HS-27A (cell line): ENCODE measurements at regions not wholly inside any gene's neighbourhood (a gene's known extent, or its start where the extent isn't known, plus 50 kb on each side); places are given as distances from the start of the nearest gene placed in this dataset.

Source experiments
- DNase-seq: peaks from one replicate; pipeline ENCODE4 v3.0.0-alpha.2; 2012; ENCODE audit warnings: low read depth, missing footprints

DNA sequence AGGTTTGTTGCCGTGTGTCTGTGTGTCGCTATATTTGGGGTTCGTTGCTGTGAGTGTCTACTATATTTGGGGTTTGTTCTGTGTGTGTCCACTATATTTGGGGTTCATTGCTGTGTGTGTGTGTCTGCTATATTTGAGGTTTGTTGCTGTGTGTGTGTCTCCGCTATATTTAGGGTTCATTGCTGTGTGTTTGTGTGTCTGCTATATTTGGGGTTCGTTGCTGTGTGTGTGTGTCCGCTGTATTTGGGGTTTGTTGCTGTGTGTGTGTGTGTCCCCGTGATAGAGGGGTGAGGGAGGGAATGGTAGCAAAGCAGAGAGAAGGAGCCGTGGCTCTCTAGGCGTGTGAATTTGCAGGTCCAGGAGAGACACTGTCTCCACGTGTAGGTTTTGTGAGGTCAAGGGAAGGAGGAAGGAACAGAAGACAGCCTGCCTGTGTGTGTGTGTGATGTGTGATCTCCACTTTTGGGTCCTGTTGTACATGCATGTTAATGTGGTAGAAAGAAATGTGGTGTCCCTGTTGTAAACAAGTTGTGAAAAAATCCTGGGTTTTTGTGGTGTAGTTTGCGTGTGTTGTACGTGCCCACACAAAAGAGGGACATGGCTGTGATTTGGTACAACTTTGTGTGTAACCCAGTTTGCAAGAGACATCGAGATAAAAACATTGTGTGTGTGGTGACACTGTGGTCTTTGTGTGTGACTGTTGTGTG is 56.3 kb upstream of the ECE1 start:
- no peak for DNase-seq

DNA sequence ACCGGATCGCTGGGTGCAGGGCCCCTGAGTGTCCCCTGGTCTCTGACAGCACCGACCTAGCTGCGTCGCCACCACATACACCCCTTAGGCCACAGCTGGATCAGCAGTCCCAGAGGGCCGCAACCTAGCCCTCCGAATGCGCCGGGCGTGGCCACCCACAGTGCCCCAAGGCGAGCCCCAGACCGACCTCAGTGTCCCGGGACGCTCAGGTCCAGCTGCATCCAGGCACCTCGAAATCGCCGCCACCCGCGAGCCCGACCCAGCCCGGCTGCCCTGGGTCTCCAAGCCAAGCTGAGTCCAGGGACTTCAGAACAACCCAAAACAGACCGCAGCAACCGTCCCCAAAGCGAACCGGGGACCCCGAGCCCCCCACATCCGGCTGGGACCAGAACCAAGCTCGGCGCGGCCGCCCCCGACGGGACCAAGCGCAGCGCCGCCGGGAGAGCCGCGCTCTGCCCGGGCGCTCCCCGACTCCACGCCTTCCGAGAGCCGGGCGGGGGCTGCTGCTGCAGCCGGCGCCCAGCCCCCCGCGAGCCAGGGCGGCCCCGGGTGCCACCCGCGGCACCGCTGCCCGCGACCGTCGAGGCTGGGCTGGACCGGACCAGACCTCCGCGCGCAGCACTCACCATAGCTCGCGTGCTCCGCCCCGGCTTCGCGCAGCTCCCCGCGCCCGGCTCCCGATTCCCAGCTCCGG is 54.6 kb upstream of the ECE1 start:
- DNase-seq: no peak

DNA sequence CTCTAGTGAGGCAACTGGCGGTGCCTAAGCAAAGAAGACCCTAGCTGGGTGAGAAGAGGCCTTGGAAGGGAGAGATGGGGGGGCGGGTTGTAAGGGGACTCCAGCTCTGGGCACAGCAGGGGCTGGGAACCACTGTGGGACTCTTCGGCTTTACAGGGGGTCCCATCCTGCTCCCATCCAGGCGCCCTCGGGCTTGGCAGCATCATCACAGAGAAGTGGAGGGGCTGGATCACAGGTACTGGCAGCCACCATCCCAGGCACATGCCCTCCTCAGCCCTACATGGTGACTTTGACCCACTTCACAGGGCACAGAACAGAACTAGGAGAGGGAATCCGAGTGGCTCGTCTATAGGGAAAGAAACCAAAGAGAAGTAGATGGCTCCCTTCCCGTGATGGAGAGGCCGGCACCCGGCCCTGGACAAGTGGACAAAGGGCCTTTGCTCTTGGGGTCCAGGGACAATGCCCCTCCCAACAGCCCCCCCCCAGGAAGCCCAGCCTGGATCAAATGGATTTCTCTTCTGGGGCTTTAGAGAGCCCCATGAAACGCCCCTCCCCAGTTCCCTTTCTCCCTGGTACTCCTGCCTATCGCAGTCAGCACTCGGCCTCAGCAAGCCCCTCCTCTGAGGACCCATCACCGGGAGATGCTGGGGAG is 54.0 kb upstream of the ECE1 start:
- no peak for DNase-seq

DNA sequence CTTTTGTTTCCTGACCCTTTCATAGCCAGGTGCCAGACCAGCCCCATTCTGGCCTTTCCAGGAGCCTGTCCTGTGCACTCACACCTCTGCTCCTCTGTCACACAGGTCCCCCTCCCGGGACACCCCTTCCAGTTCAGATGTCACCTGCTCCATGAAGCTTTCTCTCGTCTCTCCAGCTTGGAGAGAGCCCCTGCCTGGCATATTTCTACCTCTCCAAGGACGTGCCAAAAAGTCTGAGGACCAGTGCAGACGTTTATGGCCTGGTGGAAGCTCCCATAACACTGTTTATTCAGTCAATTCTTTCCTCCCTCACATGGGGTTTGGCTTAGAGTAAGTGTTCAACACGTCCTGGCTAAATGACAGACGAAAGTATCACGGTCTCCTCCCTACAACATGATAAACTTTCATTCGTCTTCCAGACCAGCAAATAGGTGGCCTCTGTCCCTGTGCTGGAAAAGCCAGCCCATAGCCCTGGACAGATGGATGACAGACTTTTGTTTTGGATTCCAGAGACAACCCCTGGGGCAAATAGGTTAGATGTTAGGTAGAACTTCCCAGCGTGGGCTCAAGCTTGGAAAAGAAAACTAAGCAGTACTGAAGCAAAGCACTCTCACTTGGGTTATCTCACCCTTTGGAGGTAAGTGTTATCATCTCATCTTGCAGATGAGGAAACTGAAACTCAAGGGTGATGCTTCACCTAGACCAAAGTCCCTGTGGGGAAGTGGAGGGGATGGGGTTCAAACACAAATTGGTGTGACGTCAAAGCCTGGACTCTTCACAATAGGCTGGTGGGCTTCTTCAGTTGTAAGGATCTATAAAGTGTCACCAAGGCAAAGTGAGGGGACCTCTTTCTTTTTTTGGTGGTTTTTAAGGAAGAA is 52.9 kb upstream of the ECE1 start:
- DNase-seq: no peak

DNA sequence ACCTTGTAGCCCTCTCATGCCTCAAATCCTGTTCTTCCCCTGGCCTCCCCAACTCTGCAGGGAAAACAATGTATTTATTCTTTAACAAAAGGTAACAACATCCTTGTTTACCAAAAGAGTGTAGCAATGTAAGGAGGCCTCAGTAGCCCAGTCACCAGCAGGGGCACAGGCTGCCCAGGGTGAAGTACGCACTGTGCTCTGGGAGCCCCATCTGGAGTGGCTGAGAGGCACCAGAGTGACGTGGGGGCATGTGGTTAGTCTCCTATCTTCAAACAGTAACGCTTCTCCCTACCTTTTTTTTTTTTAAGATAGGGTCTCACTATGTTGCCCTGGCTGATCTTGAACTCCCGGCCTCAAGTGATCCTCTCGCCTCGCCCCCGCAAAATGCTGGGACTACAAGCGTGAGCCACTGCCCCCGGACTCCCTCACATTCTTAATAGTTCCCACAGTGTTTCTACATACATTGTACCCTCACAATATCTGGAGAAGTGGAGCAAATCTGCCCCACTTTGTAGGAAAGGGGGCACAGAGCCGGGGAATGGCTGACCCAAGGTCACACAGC is 51.3 kb upstream of the ECE1 start:
- no peak for DNase-seq

DNA sequence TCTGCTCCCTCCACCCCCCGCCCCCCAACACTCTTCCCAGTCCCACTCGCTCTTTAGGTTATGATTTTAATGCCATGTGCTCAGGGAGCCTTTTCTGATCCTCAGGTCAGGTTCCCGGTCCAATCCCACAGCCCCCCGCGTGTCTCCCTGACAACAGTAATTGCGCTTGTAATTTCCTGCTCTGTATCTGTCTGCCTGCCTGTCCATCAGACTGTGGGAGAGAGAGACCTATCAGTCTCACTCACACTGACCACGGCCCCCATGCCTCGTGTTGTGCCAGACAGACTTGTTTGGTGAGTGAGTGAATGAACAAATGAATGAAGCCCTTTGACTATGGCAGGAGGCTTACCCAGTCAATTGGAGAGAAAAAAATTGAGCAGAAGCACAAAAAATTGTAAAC is 50.8 kb upstream of the ECE1 start:
- no peak for DNase-seq

DNA sequence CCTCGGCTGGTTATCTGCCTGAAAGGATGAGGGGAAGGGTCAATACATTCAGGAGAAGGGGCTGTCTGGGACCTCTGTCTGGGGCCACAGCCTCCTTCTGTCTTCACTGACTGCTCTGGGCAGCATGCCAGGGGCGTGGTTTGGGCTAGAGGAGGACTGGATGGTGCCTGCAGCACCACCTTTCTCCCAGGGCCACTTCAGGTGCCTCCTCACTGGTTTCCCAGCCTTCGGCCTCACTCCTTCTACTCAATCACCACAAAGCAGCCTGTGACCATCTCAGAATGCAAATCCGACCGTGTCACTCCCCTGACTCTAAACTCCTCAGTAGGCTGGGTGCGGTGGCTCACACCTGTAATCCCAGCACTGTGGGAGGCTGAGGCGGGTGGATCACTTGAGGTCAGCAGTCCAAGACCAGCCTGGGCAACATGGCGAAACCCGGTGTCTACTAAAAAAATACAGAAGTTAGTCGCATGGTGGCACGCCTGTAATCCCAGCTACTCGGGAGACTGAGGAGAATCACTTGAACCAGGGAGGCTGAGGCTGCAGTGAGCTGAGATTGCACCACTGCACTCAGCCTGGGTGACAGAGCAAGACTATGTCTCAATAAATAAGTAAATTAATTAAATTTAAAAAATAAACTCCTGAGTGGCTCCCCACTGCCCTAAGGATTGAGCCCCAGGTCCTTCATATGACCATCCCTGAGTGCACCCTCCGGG is 50.1 kb upstream of the ECE1 start:
- DNase-seq: no peak
